GM23248 (cell line): ENCODE measurements at regions not wholly inside any gene's neighbourhood (a gene's known extent, or its start where the extent isn't known, plus 50 kb on each side); places are given as distances from the start of the nearest gene placed in this dataset.

ENCODE experiments used
- EZH2 ChIP-seq: fragments of 200-600 bp; sonication (generic); IDR thresholded peaks from 2 replicates; pipeline ENCODE4 v1.6.1; 2018; ENCODE audit warnings: antibody characterized with exemption, mild to moderate bottlenecking; ENCODE audit not compliant: insufficient read depth, poor library complexity, severe bottlenecking
- EZH2phosphoT487 ChIP-seq: fragments of 200-600 bp; sonication (generic); IDR thresholded peaks from 2 replicates; pipeline ENCODE4 v1.6.1; 2018; ENCODE audit warnings: antibody characterized with exemption, moderate library complexity, mild to moderate bottlenecking, low read depth; ENCODE audit not compliant: insufficient read depth

DNA sequence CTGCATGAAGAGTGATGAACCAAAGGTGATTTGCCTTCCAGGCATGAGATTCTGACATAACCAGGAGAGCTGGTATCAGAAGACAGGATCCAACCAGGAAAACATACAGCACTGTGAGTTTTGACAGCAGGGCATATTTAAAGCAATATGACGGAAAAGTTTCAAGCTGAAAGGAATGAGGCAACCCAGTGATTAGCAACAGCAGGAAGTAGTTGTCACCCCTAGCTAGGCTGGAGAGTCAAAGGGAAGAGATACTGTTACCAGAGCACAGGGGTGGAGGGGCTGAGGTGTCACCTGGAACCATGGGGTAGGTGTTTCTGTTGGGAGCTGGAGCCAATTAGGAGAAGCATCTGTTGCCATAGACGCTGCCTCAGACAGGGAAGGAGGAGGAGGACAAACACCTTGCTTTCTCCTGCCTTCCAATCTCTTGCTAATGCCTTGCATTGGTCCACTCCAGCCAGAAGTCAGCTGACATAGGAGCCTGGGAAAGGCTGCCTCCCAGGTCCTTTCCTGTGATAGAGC is 125.4 kb upstream of the SORCS3 start:
- TF ChIP-seq EZH2 (no peak), EZH2phosphoT487 (no peak)
